Activated CD4-positive, alpha-beta T cell treated with anti-CD3 and anti-CD28 coated beads, Interleukin-2, amount 50 U/mL, for 48 hours (primary cell): ENCODE measurements at regions not wholly inside any gene's neighbourhood (a gene's known extent, or its start where the extent isn't known, plus 50 kb on each side); places are given as distances from the start of the nearest gene placed in this dataset.

ENCODE experiments used
- DNase-seq, 2 experiments: peaks; one replicate each; pipeline ENCODE4 v3.0.0-alpha.2; 2020

GRCh38 chr10:59090817-59091622, 85.4 kb upstream of the PHYHIPL start:
- no peak for DNase-seq

GRCh38 chr10:59093461-59093860, 83.0 kb upstream of the PHYHIPL start:
- DNase-seq: no peak

GRCh38 chr10:59096631-59097030, 79.8 kb upstream of the PHYHIPL start:
- DNase-seq: no peak

GRCh38 chr10:59098387-59098786, 78.1 kb upstream of the PHYHIPL start:
- DNase-seq: no peak

GRCh38 chr10:59098831-59099452, 77.5 kb upstream of the PHYHIPL start:
- DNase-seq: no peak

GRCh38 chr10:59099481-59099880, 77.0 kb upstream of the PHYHIPL start:
- no peak for DNase-seq

GRCh38 chr10:59102394-59102793, 74.0 kb upstream of the PHYHIPL start:
- DNase-seq: no peak

- no peak for DNase-seq
These were observed 72.3 kb upstream of the PHYHIPL start for GRCh38 chr10:59104186-59104585.

- DNase-seq: no peak
These were observed 70.0 kb upstream of the PHYHIPL start for GRCh38 chr10:59106441-59106840.

- no peak for DNase-seq
These were observed 69.3 kb upstream of the PHYHIPL start for GRCh38 chr10:59107147-59107546.

- no peak for DNase-seq
These were observed 68.1 kb upstream of the PHYHIPL start for GRCh38 chr10:59108296-59108870.

- no peak for DNase-seq
These were observed 67.6 kb upstream of the PHYHIPL start for GRCh38 chr10:59108886-59109288.

- DNase-seq: no peak
These were observed 66.6 kb upstream of the PHYHIPL start for GRCh38 chr10:59109826-59110225.

GRCh38 chr10:59124187-59124586, 52.3 kb upstream of the PHYHIPL start:
- no peak for DNase-seq

GRCh38 chr10:59125666-59126065, 50.8 kb upstream of the PHYHIPL start:
- no peak for DNase-seq

- no peak for DNase-seq
These were observed 50.2 kb upstream of the PHYHIPL start for GRCh38 chr10:59126261-59126660.
